ENCODE measurements at regions not wholly inside any gene's neighbourhood (a gene's known extent, or its start where the extent isn't known, plus 50 kb on each side); places are given as distances from the start of the nearest gene placed in this dataset.

GRCh38 chr12:124481257-124481750 lies 86.1 kb downstream of the NCOR2 start:
- H3K9me3 ChIP-seq (ENCODE audit: control insufficient read depth, insufficient read depth, low read length) = no peaks in the 10 kb centered on the region
- H3K36me3 ChIP-seq (ENCODE audit: control insufficient read depth, insufficient read depth, low read length) = no peaks in the 10 kb centered on the region
- H3K4me3 ChIP-seq (ENCODE audit: low read length) = no peak overlapping the region
- Mint-ChIP-seq H3K27ac (peak overlapping the region in 1 of 2 donors; percentile 39), H3K36me3 (no peaks in the 10 kb centered on the region), H3K4me1 (peaks cover 20 to 41% of the 10 kb centered on the region in 2 donors), H3K9me3 (no peaks in the 10 kb centered on the region), H3K4me3 (no peak overlapping the region), H3K27me3 (ENCODE audit: low read depth in 2 of 2) (peaks cover 0 to 5% of the 10 kb centered on the region in 2 donors)
- intact Hi-C loops (cut with micrococcal nuclease) = no loop called here
- no peak for DNase-seq
- no peak for TF ChIP-seq CTCF (IDR thresholded peaks at IDR 0.05)
- WGBS (ENCODE audit: insufficient coverage) = 80% methylated on average over 17 of the region's 17 CpGs
- no peaks in the 10 kb centered on the region for H3K27me3 ChIP-seq (ENCODE audit: control insufficient read depth, insufficient read depth, low read length)
- peaks cover 36% of the 10 kb centered on the region for H3K4me1 ChIP-seq (ENCODE audit: control insufficient read depth, insufficient read depth, low read length)
- no peak overlapping the region for H3K27ac ChIP-seq (ENCODE audit: low read length)
- no peak for ATAC-seq

- H3K27me3 Mint-ChIP-seq (ENCODE audit: low read depth in 2 of 2) = peaks cover 0 to 5% of the 10 kb centered on the region in 2 donors
- DNase-seq (peak; percentile 40 to 65), ATAC-seq (peak; percentile 63 to 86 (median 73))
- no peaks in the 10 kb centered on the region for H3K36me3 Mint-ChIP-seq
- H3K4me3 Mint-ChIP-seq = peak overlapping the region; percentile 28
- intact Hi-C loops (cut with micrococcal nuclease) = no loop called here
- H3K9me3 ChIP-seq (ENCODE audit: control insufficient read depth, insufficient read depth, low read length) = no peaks in the 10 kb centered on the region
- H3K4me1 Mint-ChIP-seq = peaks cover 20 to 38% of the 10 kb centered on the region in 2 donors
- H3K4me3 ChIP-seq (ENCODE audit: low read length) = no peak overlapping the region
- no peaks in the 10 kb centered on the region for H3K36me3 ChIP-seq (ENCODE audit: control insufficient read depth, insufficient read depth, low read length)
- H3K27ac ChIP-seq (ENCODE audit: low read length) = no peak overlapping the region
- peak overlapping the region in 1 of 2 donors; percentile 39 for H3K27ac Mint-ChIP-seq
- H3K9me3 Mint-ChIP-seq = no peaks in the 10 kb centered on the region
- H3K4me1 ChIP-seq (ENCODE audit: control insufficient read depth, insufficient read depth, low read length) = peaks cover 36% of the 10 kb centered on the region
- WGBS (ENCODE audit: insufficient coverage) = 36% methylated on average over 14 of the region's 15 CpGs
- H3K27me3 ChIP-seq (ENCODE audit: control insufficient read depth, insufficient read depth, low read length) = no peaks in the 10 kb centered on the region
- TF ChIP-seq CTCF (IDR thresholded peaks at IDR 0.05) = no peak
Measured at GRCh38 chr12:124480469-124481256, 86.7 kb downstream of the NCOR2 start.

GRCh38 chr12:124479680-124480468 lies 87.5 kb downstream of the NCOR2 start:
- Mint-ChIP-seq H3K4me3 (no peak overlapping the region), H3K4me1 (peaks cover 18 to 37% of the 10 kb centered on the region in 2 donors), H3K27ac (peak overlapping the region in 1 of 2 donors; percentile 39), H3K27me3 (ENCODE audit: low read depth in 2 of 2) (peaks cover 0 to 5% of the 10 kb centered on the region in 2 donors), H3K9me3 (no peaks in the 10 kb centered on the region), H3K36me3 (no peaks in the 10 kb centered on the region)
- DNase-seq (no peak), ATAC-seq (peak in 1 of 3 donors; percentile 4)
- no peak overlapping the region for H3K4me3 ChIP-seq (ENCODE audit: low read length)
- 80% methylated on average over 19 of the region's 19 CpGs for WGBS (ENCODE audit: insufficient coverage)
- H3K36me3 ChIP-seq (ENCODE audit: control insufficient read depth, insufficient read depth, low read length) = no peaks in the 10 kb centered on the region
- peaks cover 36% of the 10 kb centered on the region for H3K4me1 ChIP-seq (ENCODE audit: control insufficient read depth, insufficient read depth, low read length)
- no peak for TF ChIP-seq CTCF (IDR thresholded peaks at IDR 0.05)
- intact Hi-C loops (cut with micrococcal nuclease) = no loop called here
- H3K27ac ChIP-seq (ENCODE audit: low read length) = no peak overlapping the region
- no peaks in the 10 kb centered on the region for H3K9me3 ChIP-seq (ENCODE audit: control insufficient read depth, insufficient read depth, low read length)
- no peaks in the 10 kb centered on the region for H3K27me3 ChIP-seq (ENCODE audit: control insufficient read depth, insufficient read depth, low read length)
